ENCODE measurements at regions not wholly inside any gene's neighbourhood (a gene's known extent, or its start where the extent isn't known, plus 50 kb on each side); places are given as distances from the start of the nearest gene placed in this dataset.
"Not testable (repeated sequence)": the region's sequence is repeated elsewhere in the genome, so short reads cannot be mapped to it uniquely, and the experiment has no call there.

GRCh38 chr12:127760357-127760756 lies 506.6 kb upstream of the TMEM132C start:
- no peak for DNase-seq (ENCODE audit: low read depth)

- no peak for DNase-seq (ENCODE audit: low read depth)
Observed at GRCh38 chr12:127760996-127761395, 506.0 kb upstream of the TMEM132C start.

- DNase-seq (ENCODE audit: low read depth) = no peak
Observed at GRCh38 chr12:127761880-127762279, 505.1 kb upstream of the TMEM132C start.

- no peak for DNase-seq (ENCODE audit: low read depth)
Observed at GRCh38 chr12:127767656-127768055, 499.3 kb upstream of the TMEM132C start.

- DNase-seq (ENCODE audit: low read depth) = no peak
Observed at GRCh38 chr12:127770118-127770517, 496.9 kb upstream of the TMEM132C start.

- DNase-seq (ENCODE audit: low read depth) = no peak
Observed at GRCh38 chr12:127771546-127771945, 495.4 kb upstream of the TMEM132C start.

- DNase-seq (ENCODE audit: low read depth) = no peak
Observed at GRCh38 chr12:127773520-127773919, 493.4 kb upstream of the TMEM132C start.

- no peak for DNase-seq (ENCODE audit: low read depth)
Observed at GRCh38 chr12:127774828-127775227, 492.1 kb upstream of the TMEM132C start.

GRCh38 chr12:127779301-127780045 lies 487.5 kb upstream of the TMEM132C start:
- DNase-seq (ENCODE audit: low read depth) = no peak

GRCh38 chr12:127780881-127781280 lies 486.1 kb upstream of the TMEM132C start:
- no peak for DNase-seq (ENCODE audit: low read depth)

- no peak for DNase-seq (ENCODE audit: low read depth)
Observed at GRCh38 chr12:127781336-127781735, 485.6 kb upstream of the TMEM132C start.

GRCh38 chr12:127785540-127785939 lies 481.4 kb upstream of the TMEM132C start:
- DNase-seq (ENCODE audit: low read depth) = no peak

- no peak for DNase-seq (ENCODE audit: low read depth)
Observed at GRCh38 chr12:127785986-127786590, 480.9 kb upstream of the TMEM132C start.

GRCh38 chr12:127787544-127787943 lies 479.4 kb upstream of the TMEM132C start:
- DNase-seq (ENCODE audit: low read depth) = no peak

GRCh38 chr12:127790376-127790775 lies 476.6 kb upstream of the TMEM132C start:
- DNase-seq (ENCODE audit: low read depth) = no peak

- no peak for DNase-seq (ENCODE audit: low read depth)
Observed at GRCh38 chr12:127791217-127791616, 475.8 kb upstream of the TMEM132C start.

GRCh38 chr12:127797918-127798317 lies 469.1 kb upstream of the TMEM132C start:
- no peak for DNase-seq (ENCODE audit: low read depth)

GRCh38 chr12:127802271-127802670 lies 464.7 kb upstream of the TMEM132C start:
- DNase-seq (ENCODE audit: low read depth) = no peak

- no peak for DNase-seq (ENCODE audit: low read depth)
Observed at GRCh38 chr12:127803545-127803944, 463.4 kb upstream of the TMEM132C start.

- no peak for DNase-seq (ENCODE audit: low read depth)
Observed at GRCh38 chr12:127809275-127809674, 457.7 kb upstream of the TMEM132C start.

- DNase-seq (ENCODE audit: low read depth) = no peak
Observed at GRCh38 chr12:127810041-127810440, 456.9 kb upstream of the TMEM132C start.

GRCh38 chr12:127810459-127810858 lies 456.5 kb upstream of the TMEM132C start:
- DNase-seq (ENCODE audit: low read depth) = not testable (repeated sequence)

GRCh38 chr12:127811988-127812387 lies 455.0 kb upstream of the TMEM132C start:
- no peak for DNase-seq (ENCODE audit: low read depth)

- DNase-seq (ENCODE audit: low read depth) = no peak
Observed at GRCh38 chr12:127813147-127813546, 453.8 kb upstream of the TMEM132C start.
